Epithelial cell of esophagus (primary cell): ENCODE measurements at regions not wholly inside any gene's neighbourhood (a gene's known extent, or its start where the extent isn't known, plus 50 kb on each side); places are given as distances from the start of the nearest gene placed in this dataset.

Experiments
- DNase-seq: peaks from one replicate; pipeline ENCODE4 v3.0.0; 2010; ENCODE audit warnings: low read depth
- H3K4me3 ChIP-seq: 2 replicates; pipeline ENCODE4 v1.5.1; 2011; ENCODE audit warnings: mild to moderate bottlenecking, low read length, control low read depth
- CTCF ChIP-seq: IDR thresholded peaks from 2 replicates; pipeline ENCODE4 v1.5.1; 2011; ENCODE audit warnings: low read depth, mild to moderate bottlenecking, low read length, control low read depth, inconsistent platforms; ENCODE audit not compliant: insufficient read depth; ENCODE audit errors: missing control alignments

- H3K4me3 ChIP-seq, result no peak overlapping the region
- DNase-seq, result no peak
- no peak for TF ChIP-seq CTCF
These were observed 50.9 kb upstream of the OSTN start for GRCh38 chr3:191148131-191148530.

DNA sequence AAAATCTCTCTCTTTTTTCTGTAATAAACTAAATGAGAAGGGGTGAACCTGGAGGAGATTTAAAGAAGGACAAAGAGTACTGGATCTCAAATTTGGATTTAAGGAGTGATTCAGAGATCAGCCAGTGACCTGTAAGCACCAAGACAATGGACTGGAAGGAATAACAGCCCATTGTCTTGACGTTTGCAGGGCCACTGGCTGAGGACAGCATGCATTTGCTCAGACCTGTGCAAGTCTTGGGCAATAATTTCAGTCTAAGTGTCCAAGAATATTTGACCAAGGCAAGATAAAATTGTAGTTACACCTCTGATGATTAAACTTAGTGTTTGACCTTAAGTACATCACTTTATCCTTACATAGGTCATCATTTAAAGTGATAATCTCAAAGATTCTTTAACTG is 55.8 kb upstream of the OSTN start:
- no peak overlapping the region for H3K4me3 ChIP-seq
- DNase-seq, result peak; percentile 6
- TF ChIP-seq CTCF, result no peak

DNA sequence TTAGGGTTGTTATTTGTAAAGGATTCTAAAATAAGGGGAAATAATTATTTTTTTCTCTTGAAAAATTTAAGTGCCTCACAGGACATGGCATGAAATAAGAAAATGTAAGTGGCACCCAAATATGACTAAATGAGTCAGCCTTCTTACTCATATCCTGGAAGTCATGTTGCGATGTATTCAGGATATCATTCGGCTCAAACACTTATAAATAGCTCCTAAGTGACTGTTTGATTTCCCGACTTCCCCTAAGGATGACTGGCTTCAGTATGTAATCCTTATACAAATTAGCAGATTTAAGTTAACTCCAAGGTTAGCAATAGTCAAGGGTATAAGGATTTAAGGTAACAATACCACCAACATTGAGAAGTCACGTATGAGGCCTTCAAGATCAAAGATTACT is 57.3 kb upstream of the OSTN start:
- DNase-seq, result peak; percentile 91
- H3K4me3 ChIP-seq, result no peak overlapping the region
- TF ChIP-seq CTCF, result no peak

DNA sequence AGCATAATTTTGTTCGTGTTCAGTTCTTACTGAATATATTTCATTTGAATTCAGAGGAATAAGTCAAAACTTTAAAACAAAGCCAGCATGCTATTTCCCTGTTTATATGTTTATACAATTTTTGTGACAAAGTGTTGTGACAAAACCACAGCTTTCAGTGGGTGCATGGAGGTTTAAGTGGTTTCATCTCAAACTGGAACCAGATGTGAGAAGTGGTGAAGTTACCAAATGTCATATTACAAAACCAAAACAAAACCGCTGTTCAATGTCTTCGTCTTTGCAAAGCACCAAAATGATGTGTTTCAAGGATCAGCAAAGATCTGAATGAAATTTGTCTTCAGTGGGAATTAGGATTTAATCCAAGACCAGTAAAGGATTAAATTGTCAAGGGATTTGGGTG is 59.3 kb upstream of the OSTN start:
- no peak for DNase-seq
- no peak for TF ChIP-seq CTCF

DNA sequence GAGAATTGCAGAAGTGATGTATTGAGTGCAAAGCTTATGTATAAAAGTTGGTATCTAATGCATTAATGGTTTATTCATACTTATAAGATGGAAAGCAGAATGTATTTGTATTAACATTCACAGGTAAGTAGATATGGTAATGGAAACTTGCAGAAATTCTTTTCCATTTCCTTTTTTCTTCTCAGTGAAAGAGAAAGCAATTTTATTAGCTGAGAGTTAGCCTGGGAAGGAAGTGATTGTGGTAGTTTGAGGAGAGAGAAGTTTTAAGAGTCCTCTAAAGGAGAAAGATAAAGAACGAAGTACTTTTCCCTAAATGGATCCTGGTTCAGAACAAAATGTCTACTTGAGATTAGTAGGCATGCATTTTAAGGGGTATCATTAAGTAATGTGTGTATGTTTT is 60.1 kb upstream of the OSTN start:
- no peak for TF ChIP-seq CTCF
- H3K4me3 ChIP-seq, result no peak overlapping the region
- no peak for DNase-seq

More for the DNA sequence above, 59.3 kb upstream of the OSTN start:
- H3K4me3 ChIP-seq, result no peak overlapping the region

DNA sequence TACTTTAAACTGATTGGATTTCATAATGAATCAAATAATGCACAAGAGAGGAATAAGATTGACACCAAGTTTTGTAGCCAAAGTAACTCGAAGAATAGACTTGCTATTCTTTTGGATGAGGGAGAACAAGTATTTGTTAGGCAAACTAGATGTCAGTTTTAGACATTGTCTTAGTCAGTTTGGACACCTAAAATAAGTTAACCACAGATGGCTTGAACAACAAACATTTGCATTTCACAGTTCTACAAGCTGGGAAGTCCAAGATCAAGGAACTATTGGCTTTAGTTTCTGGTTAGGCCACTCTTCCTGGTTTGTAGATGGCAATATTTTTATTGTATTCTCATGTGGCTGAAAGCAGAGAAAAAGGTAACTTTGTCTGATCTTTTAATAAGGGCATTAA is 61.3 kb upstream of the OSTN start:
- no peak overlapping the region for H3K4me3 ChIP-seq
- no peak for TF ChIP-seq CTCF
- DNase-seq, result no peak

- no peak overlapping the region for H3K4me3 ChIP-seq
- peak; percentile 26 for TF ChIP-seq CTCF
- peak; percentile 39 for DNase-seq
These were observed 62.7 kb upstream of the OSTN start for GRCh38 chr3:191136347-191136746.
